GM12891 (cell line): ENCODE measurements at regions not wholly inside any gene's neighbourhood (a gene's known extent, or its start where the extent isn't known, plus 50 kb on each side); places are given as distances from the start of the nearest gene placed in this dataset.

ENCODE experiments used
- DNase-seq: peaks from one replicate; pipeline ENCODE4 v3.0.0; 2011; ENCODE audit warnings: low spot score; ENCODE audit not compliant: insufficient read length
- FAIRE-seq: peaks from 2 replicates; lab custom pipeline; 2011; peaks lifted over from hg19 to GRCh38; lab: Jason Lieb, UNC
- PAX5 ChIP-seq: IDR thresholded peaks from 2 replicates; pipeline ENCODE4 v1.6.1; 2011; ENCODE audit warnings: low read length, moderate library complexity, mild to moderate bottlenecking; ENCODE audit not compliant: insufficient read depth, severe bottlenecking
- POLR2A ChIP-seq: IDR thresholded peaks from 2 replicates; pipeline ENCODE4 v1.6.1; 2011; ENCODE audit warnings: low read depth, low read length, control low read depth
- POLR2AphosphoS5 ChIP-seq: IDR thresholded peaks from 2 replicates; pipeline ENCODE4 v1.6.1; 2011; ENCODE audit warnings: low read depth, low read length, control low read depth
- POU2F2 ChIP-seq: IDR thresholded peaks from 2 replicates; pipeline ENCODE4 v1.6.1; 2011; ENCODE audit warnings: low read depth, mild to moderate bottlenecking, control low read depth, low read length, moderate library complexity
- SPI1 ChIP-seq: IDR thresholded peaks from 2 replicates; pipeline ENCODE4 v1.6.1; 2011; ENCODE audit warnings: low read depth, low read length, control low read depth
- TAF1 ChIP-seq: IDR thresholded peaks from 2 replicates; pipeline ENCODE4 v1.6.1; 2011; ENCODE audit warnings: low read depth, low read length, control low read depth

DNA sequence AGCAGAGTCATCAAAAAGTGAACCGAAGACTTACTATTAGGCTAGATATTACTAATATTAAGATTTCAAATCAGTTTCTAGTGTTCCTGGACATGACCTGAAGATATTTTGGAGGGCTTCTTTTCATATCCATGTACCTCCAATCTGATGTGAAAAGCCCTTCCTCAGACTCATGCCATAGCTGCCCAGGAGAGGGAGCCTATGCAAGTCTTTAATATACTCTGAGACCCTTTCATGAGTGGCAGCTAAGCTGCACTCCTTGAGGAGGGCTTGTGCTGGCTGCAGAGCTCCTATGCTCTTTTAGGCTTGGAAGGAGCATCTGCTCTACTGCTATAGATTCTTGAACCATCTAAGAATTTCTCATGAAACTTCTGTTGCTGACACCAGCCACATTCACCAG lies 715.3 kb downstream of the OLFM4 start:
- no peak for DNase-seq
- FAIRE-seq: no peak
- TF ChIP-seq PAX5 (no peak), SPI1 (no peak), POLR2A (no peak), POLR2AphosphoS5 (no peak), TAF1 (no peak), POU2F2 (no peak)

DNA sequence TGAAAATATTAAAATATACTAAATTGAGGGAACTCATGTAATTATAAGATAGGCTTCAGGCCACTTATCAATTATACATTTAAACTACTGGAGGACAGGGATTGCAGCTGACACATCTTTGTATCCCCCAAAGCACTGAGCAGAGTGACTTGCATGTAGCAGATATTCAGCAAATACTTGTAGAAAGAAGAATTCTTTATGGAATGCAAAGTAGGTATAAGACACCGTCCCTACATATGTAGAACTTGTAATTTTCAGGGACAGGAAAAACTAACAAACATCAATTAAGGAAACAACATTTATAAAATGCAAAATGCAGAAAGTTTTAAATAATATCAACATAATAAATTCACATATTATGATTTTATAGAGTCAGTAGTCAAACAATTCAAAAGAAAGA lies 719.2 kb downstream of the OLFM4 start:
- no peak for FAIRE-seq
- no peak for TF ChIP-seq SPI1
- DNase-seq: no peak

DNA sequence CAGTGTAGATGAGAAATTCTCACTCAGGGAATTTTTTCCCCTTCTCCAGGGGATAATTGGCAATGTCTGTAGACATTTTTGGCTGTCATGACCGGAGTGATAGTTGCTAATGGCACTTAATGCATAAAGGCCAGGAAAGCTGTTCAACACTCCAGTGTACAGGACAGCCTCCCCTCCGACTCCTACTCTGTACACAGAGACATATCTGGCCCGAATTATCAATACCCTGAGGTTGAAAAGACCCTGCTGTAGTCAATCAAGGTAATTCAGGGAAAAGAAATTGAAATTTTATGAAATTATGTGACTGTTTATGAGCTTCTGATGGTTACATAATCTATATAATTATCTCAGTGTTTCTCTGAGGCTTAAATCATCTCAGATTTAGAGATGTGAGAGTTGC lies 720.7 kb downstream of the OLFM4 start:
- no peak for FAIRE-seq
- TF ChIP-seq POLR2AphosphoS5 (no peak), TAF1 (no peak), PAX5 (no peak), POU2F2 (no peak), POLR2A (no peak), SPI1 (no peak)
- no peak for DNase-seq

DNA sequence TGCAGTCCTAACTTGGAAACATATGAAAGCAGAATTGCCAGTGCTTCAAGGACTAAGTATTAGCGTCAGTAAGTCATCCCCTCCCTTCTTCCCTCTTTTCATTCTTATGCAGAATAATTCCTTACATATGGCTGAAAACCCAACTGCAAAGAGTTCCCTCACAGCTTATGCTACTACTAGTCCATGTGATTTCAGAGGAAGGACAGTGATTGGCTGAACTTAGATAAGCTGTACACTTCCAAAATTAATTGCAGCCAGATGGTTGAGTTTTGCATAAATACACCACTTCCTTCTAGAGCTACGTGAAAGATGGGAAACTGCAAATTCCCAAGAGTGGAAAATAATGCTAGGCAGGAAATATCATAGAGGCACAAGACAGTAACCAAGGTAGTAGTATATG lies 730.4 kb downstream of the OLFM4 start:
- no peak for FAIRE-seq
- TF ChIP-seq POLR2AphosphoS5: no peak
- TF ChIP-seq POU2F2: no peak
- no peak for TF ChIP-seq POLR2A
- no peak for TF ChIP-seq SPI1
- TF ChIP-seq TAF1: no peak
- no peak for TF ChIP-seq PAX5
- no peak for DNase-seq

DNA sequence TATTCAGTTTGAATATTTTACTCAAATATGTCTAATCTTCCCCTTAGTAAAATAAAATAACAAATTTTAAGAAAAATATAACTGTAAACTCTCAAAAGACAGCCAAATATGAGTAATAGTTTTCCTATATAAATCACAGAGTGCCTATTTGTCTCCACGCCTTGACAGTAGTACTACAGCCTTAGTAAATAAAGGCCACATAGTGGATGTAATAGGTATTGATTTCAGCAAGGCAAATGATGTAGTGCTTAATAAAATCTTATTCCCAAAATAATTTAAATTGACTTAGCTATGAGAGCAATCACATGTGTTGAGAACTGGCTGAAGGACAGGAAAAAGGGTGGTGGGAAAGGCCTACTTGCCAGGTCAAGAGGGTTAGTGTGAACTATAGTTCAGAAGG lies 747.2 kb downstream of the OLFM4 start:
- no peak for TF ChIP-seq SPI1
- TF ChIP-seq POLR2AphosphoS5: no peak
- no peak for TF ChIP-seq POU2F2
- TF ChIP-seq PAX5: no peak
- no peak for TF ChIP-seq POLR2A
- DNase-seq: no peak
- FAIRE-seq: no peak

DNA sequence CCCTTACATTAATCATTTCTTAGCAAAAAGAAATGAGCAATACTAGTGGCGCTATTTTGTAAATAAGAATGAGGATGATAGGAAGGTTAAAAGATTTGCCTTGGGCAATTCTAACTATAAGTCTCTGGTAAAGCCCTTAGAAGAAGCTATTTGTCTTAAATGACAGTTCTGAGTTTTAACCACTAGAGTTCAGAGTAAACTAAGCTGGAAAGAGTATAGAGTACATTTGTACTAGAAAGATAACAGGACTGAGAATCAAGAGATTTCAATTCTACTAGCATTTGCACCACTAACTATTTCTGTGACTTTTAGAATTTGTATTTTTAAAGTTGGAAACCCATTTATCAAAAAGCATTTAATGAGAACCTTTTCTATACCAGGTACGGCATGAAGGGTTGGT lies 750.3 kb downstream of the OLFM4 start:
- DNase-seq: no peak
- no peak for FAIRE-seq

DNA sequence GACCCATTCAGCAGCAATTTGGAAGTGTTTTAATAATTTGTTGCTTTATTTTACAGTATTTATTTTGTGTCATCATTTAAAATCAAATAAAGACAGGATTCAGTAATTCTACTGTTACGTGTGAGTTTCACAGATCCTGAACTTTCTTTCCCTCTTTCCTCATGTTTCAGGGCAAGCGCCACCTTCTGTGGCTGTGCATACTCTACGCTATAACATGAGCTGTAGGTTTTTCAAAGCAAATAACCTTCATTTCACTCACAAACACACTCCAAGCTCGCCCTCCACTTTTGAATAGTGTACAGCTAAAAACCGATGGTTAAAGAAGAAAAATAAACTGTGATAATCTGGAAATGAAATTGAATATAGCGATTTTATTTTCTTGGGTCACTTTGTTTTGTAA lies 753.3 kb downstream of the OLFM4 start:
- FAIRE-seq (no peak), DNase-seq (no peak)
- TF ChIP-seq POLR2AphosphoS5 (no peak), PAX5 (no peak), TAF1 (no peak), SPI1 (no peak), POLR2A (no peak), POU2F2 (no peak)

More for the DNA sequence above, 750.3 kb downstream of the OLFM4 start:
- no peak for TF ChIP-seq POLR2AphosphoS5

DNA sequence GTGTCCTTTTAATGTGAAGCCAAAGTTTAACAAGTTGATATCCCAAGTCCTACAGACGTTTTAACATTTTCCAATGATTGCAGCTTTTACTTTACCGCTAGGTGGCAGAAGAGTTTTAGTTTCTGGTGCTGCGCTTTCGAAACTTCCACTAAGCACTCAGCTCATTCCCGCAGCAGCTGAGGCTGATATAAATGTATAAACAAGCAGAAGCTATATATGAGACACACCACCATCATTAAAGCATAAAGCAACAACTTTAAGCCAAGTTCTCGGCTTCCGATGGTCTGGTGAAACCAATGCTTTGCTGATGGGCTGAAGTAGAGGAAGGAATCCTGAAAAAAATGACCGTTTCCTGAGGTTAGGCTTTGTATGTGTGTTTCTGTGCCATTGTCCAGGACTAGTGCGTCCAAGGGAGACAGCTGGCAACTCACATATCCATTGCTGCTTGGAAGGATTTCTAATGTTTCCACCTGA lies 753.9 kb downstream of the OLFM4 start:
- TF ChIP-seq SPI1: no peak
- peak; percentile 67 for FAIRE-seq
- DNase-seq: peak; percentile 10

DNA sequence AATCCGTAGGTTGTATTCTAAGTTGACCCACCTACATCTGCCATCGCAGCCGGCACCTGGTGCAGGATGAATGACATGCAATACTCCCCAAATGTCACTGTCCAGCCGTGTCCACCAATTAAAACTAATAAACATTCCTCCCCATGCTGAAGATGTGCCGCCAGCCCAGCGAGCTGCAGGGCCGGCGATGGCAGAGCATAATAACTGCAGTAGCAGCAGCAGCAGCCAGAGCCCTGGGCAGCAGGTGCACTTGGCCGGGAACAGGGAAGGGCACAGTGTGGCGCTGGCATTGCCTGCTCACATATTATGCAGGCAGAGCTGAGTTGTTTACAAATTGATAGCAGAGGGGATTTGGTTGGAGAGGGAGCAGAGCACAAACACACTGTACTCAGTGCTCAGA lies 754.9 kb downstream of the OLFM4 start:
- DNase-seq (no peak), FAIRE-seq (no peak)
- no peak for TF ChIP-seq POLR2AphosphoS5
- TF ChIP-seq POLR2A: no peak
- no peak for TF ChIP-seq SPI1
- no peak for TF ChIP-seq TAF1
- TF ChIP-seq PAX5: no peak
- TF ChIP-seq POU2F2: no peak

DNA sequence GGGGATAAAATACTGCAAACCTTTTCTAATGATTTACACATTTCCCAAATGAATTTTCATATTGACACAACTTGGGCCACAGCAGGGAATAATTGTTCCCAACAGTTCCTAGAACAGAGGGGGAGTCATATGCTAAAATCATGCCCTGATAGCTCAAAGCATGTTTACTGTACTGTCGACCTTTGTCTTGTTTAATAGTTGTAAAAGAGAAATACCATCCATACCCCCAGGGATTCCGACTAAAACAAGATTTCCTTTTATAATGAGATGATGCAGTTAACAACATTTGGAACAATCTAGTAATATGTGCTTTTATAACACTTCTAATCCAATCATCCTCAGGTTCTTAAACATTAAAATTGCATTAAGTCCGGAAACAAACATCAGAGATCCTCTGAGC lies 759.7 kb downstream of the OLFM4 start:
- no peak for DNase-seq
- TF ChIP-seq PAX5: no peak
- no peak for TF ChIP-seq POU2F2
- no peak for TF ChIP-seq POLR2A
- TF ChIP-seq SPI1: no peak
- TF ChIP-seq TAF1: no peak
- TF ChIP-seq POLR2AphosphoS5: no peak
- no peak for FAIRE-seq

DNA sequence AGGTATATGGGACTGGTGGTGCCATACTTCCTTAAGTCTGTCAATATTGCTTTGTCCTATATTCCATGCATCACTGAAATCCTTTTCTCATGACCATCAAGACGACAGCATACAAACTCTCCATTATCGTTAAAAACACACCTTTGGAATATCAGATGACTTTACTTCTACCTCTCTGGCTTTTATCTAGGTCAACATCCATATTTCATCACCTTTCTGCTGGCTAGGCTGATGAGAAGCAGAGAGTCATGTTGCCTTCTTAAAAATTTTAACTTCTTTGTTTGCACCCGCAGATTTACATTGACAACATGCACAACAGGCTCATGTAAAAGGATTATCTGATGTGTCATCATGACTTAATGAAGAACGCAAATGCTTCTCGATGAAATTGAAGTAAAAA lies 771.4 kb downstream of the OLFM4 start:
- FAIRE-seq (no peak), DNase-seq (no peak)
- TF ChIP-seq PAX5 (no peak), POLR2AphosphoS5 (no peak), SPI1 (no peak), POU2F2 (no peak)
